Activated naive CD8-positive, alpha-beta T cell treated with anti-CD3 and anti-CD28 coated beads, Interleukin-2, amount 50 U/mL, for 24 hours (primary cell): ENCODE measurements at regions not wholly inside any gene's neighbourhood (a gene's known extent, or its start where the extent isn't known, plus 50 kb on each side); places are given as distances from the start of the nearest gene placed in this dataset.

Experiments used
- ATAC-seq: fragments of 150-1000 bp; cut with Tn5 transposase; one replicate; pipeline ENCODE4 v1.10.0; 2021
- DNase-seq: peaks from one replicate; pipeline ENCODE4 v3.0.0; 2021
- H3K27ac Mint-ChIP-seq: one replicate; pipeline ENCODE4 v1.8.0; 2021; ENCODE audit warnings: mild to moderate bottlenecking, mixed read lengths
- H3K27me3 Mint-ChIP-seq: one replicate; pipeline ENCODE4 v1.8.0; 2021; ENCODE audit warnings: mixed read lengths
- H3K36me3 Mint-ChIP-seq: one replicate; pipeline ENCODE4 v1.8.0; 2021; ENCODE audit warnings: low read depth, mixed read lengths
- H3K4me1 Mint-ChIP-seq: one replicate; pipeline ENCODE4 v1.8.0; 2021; ENCODE audit warnings: mixed read lengths
- H3K4me3 Mint-ChIP-seq: one replicate; pipeline ENCODE4 v1.8.0; 2021; ENCODE audit warnings: mild to moderate bottlenecking, moderate library complexity, mixed read lengths
- H3K9me3 Mint-ChIP-seq: one replicate; pipeline ENCODE4 v1.8.0; 2021; ENCODE audit warnings: mixed read lengths

- Mint-ChIP-seq H3K27me3 (no peaks in the 10 kb centered on the region), H3K4me3 (no peak overlapping the region), H3K9me3 (no peaks in the 10 kb centered on the region), H3K4me1 (no peaks in the 10 kb centered on the region), H3K27ac (no peak overlapping the region), H3K36me3 (no peaks in the 10 kb centered on the region)
- DNase-seq (no peak), ATAC-seq (no peak)
Observed at GRCh38 chr11:115718106-115718505, 213.9 kb upstream of the CADM1 start.

- DNase-seq = no peak
- no peaks in the 10 kb centered on the region for H3K4me1 Mint-ChIP-seq
- no peak for ATAC-seq
- H3K27me3 Mint-ChIP-seq = no peaks in the 10 kb centered on the region
- H3K4me3 Mint-ChIP-seq = no peak overlapping the region
- H3K36me3 Mint-ChIP-seq = no peaks in the 10 kb centered on the region
- H3K9me3 Mint-ChIP-seq = no peaks in the 10 kb centered on the region
- no peak overlapping the region for H3K27ac Mint-ChIP-seq
Observed at GRCh38 chr11:115716601-115717529, 212.7 kb upstream of the CADM1 start.

- Mint-ChIP-seq H3K27me3 (no peaks in the 10 kb centered on the region), H3K27ac (no peak overlapping the region), H3K4me1 (no peaks in the 10 kb centered on the region), H3K4me3 (no peak overlapping the region), H3K9me3 (no peaks in the 10 kb centered on the region), H3K36me3 (no peaks in the 10 kb centered on the region)
- ATAC-seq (no peak), DNase-seq (no peak)
Observed at GRCh38 chr11:115716080-115716479, 211.9 kb upstream of the CADM1 start.

GRCh38 chr11:115715251-115715770 lies 211.1 kb upstream of the CADM1 start:
- no peak overlapping the region for H3K4me3 Mint-ChIP-seq
- DNase-seq (no peak), ATAC-seq (no peak)
- no peaks in the 10 kb centered on the region for H3K36me3 Mint-ChIP-seq
- no peak overlapping the region for H3K27ac Mint-ChIP-seq
- H3K27me3 Mint-ChIP-seq = no peaks in the 10 kb centered on the region
- no peaks in the 10 kb centered on the region for H3K9me3 Mint-ChIP-seq
- no peaks in the 10 kb centered on the region for H3K4me1 Mint-ChIP-seq

- DNase-seq (no peak), ATAC-seq (no peak)
- Mint-ChIP-seq H3K27me3 (peaks cover 4% of the 10 kb centered on the region), H3K4me1 (peaks cover 2% of the 10 kb centered on the region), H3K36me3 (no peaks in the 10 kb centered on the region), H3K27ac (no peak overlapping the region), H3K4me3 (no peak overlapping the region), H3K9me3 (no peaks in the 10 kb centered on the region)
Observed at GRCh38 chr11:115712296-115712695, 208.1 kb upstream of the CADM1 start.

GRCh38 chr11:115710980-115711379 lies 206.8 kb upstream of the CADM1 start:
- Mint-ChIP-seq H3K4me1 (peaks cover 2% of the 10 kb centered on the region), H3K27ac (no peak overlapping the region), H3K4me3 (no peak overlapping the region), H3K27me3 (peaks cover 4% of the 10 kb centered on the region), H3K9me3 (no peaks in the 10 kb centered on the region), H3K36me3 (no peaks in the 10 kb centered on the region)
- ATAC-seq = no peak
- no peak for DNase-seq

GRCh38 chr11:115710426-115710825 lies 206.2 kb upstream of the CADM1 start:
- DNase-seq = no peak
- ATAC-seq = no peak
- peaks cover 2% of the 10 kb centered on the region for H3K4me1 Mint-ChIP-seq
- H3K9me3 Mint-ChIP-seq = no peaks in the 10 kb centered on the region
- no peak overlapping the region for H3K27ac Mint-ChIP-seq
- H3K4me3 Mint-ChIP-seq = no peak overlapping the region
- peaks cover 4% of the 10 kb centered on the region for H3K27me3 Mint-ChIP-seq
- no peaks in the 10 kb centered on the region for H3K36me3 Mint-ChIP-seq

GRCh38 chr11:115709297-115709696 lies 205.1 kb upstream of the CADM1 start:
- peaks cover 3% of the 10 kb centered on the region for H3K9me3 Mint-ChIP-seq
- H3K36me3 Mint-ChIP-seq = no peaks in the 10 kb centered on the region
- DNase-seq = no peak
- H3K4me3 Mint-ChIP-seq = no peak overlapping the region
- H3K27ac Mint-ChIP-seq = no peak overlapping the region
- H3K27me3 Mint-ChIP-seq = peaks cover 4% of the 10 kb centered on the region
- ATAC-seq = no peak
- H3K4me1 Mint-ChIP-seq = peaks cover 2% of the 10 kb centered on the region

GRCh38 chr11:115707180-115707905 lies 203.1 kb upstream of the CADM1 start:
- Mint-ChIP-seq H3K27ac (no peak overlapping the region), H3K36me3 (no peaks in the 10 kb centered on the region), H3K9me3 (peaks cover 4% of the 10 kb centered on the region), H3K4me3 (no peak overlapping the region), H3K27me3 (peaks cover 5% of the 10 kb centered on the region), H3K4me1 (peaks cover 2% of the 10 kb centered on the region)
- DNase-seq (no peak), ATAC-seq (no peak)

- ATAC-seq = no peak
- no peak for DNase-seq
- Mint-ChIP-seq H3K9me3 (peaks cover 4% of the 10 kb centered on the region), H3K4me1 (peaks cover 2% of the 10 kb centered on the region), H3K36me3 (no peaks in the 10 kb centered on the region), H3K27me3 (peaks cover 5% of the 10 kb centered on the region), H3K27ac (no peak overlapping the region), H3K4me3 (no peak overlapping the region)
Observed at GRCh38 chr11:115706626-115707135, 202.5 kb upstream of the CADM1 start.

- no peak overlapping the region for H3K27ac Mint-ChIP-seq
Observed at GRCh38 chr11:115705200-115705599, 201.0 kb upstream of the CADM1 start.

GRCh38 chr11:115700981-115701875 lies 197.0 kb upstream of the CADM1 start:
- no peak overlapping the region for H3K27ac Mint-ChIP-seq
- H3K27me3 Mint-ChIP-seq = peaks cover 3% of the 10 kb centered on the region
- peaks cover 7% of the 10 kb centered on the region for H3K9me3 Mint-ChIP-seq
- no peaks in the 10 kb centered on the region for H3K4me1 Mint-ChIP-seq
- H3K36me3 Mint-ChIP-seq = no peaks in the 10 kb centered on the region
- ATAC-seq = no peak
- DNase-seq = no peak
- H3K4me3 Mint-ChIP-seq = no peak overlapping the region

More at GRCh38 chr11:115705200-115705599, 201.0 kb upstream of the CADM1 start:
- H3K9me3 Mint-ChIP-seq = peaks cover 7% of the 10 kb centered on the region
- H3K4me3 Mint-ChIP-seq = no peak overlapping the region
- peaks cover 2% of the 10 kb centered on the region for H3K4me1 Mint-ChIP-seq
- no peaks in the 10 kb centered on the region for H3K36me3 Mint-ChIP-seq
- H3K27me3 Mint-ChIP-seq = peaks cover 7% of the 10 kb centered on the region
- ATAC-seq (no peak), DNase-seq (no peak)

GRCh38 chr11:115700496-115700895 lies 196.3 kb upstream of the CADM1 start:
- DNase-seq = no peak
- Mint-ChIP-seq H3K4me1 (no peaks in the 10 kb centered on the region), H3K36me3 (no peaks in the 10 kb centered on the region), H3K9me3 (peaks cover 7% of the 10 kb centered on the region), H3K27me3 (peaks cover 3% of the 10 kb centered on the region), H3K4me3 (no peak overlapping the region), H3K27ac (no peak overlapping the region)
- ATAC-seq = no peak

- no peak for DNase-seq
- no peak for ATAC-seq
- H3K27ac Mint-ChIP-seq = no peak overlapping the region
- peaks cover 3% of the 10 kb centered on the region for H3K27me3 Mint-ChIP-seq
- H3K36me3 Mint-ChIP-seq = no peaks in the 10 kb centered on the region
- H3K9me3 Mint-ChIP-seq = peaks cover 7% of the 10 kb centered on the region
- no peak overlapping the region for H3K4me3 Mint-ChIP-seq
- no peaks in the 10 kb centered on the region for H3K4me1 Mint-ChIP-seq
Observed at GRCh38 chr11:115699733-115700132, 195.5 kb upstream of the CADM1 start.
